Aorta (tissue), 5 donors: ENCODE measurements at regions not wholly inside any gene's neighbourhood (a gene's known extent, or its start where the extent isn't known, plus 50 kb on each side); places are given as distances from the start of the nearest gene placed in this dataset.
A peak's percentile ranks its signal among the peaks of the same experiment; 100 is the strongest.
"Not testable (repeated sequence)": the region's sequence is repeated elsewhere in the genome, so short reads cannot be mapped to it uniquely, and the experiment has no call there.

ENCODE experiments used
- ATAC-seq: fragments of 200-7000 bp; cut with Tn5 transposase; one replicate; pipeline ENCODE4 v1.9.1; 2022; ENCODE audit warnings: moderate library complexity; ENCODE audit not compliant: low FRiP score
- DNase-seq, 2 donors: peaks; one replicate each; pipeline ENCODE4 v3.0.0-alpha.2; 2020
- H3K27ac ChIP-seq, 2 donors: one replicate each; pipeline ENCODE4 v1.5.1; 2013; ENCODE audit warnings: low read length in 2 of 2, mild to moderate bottlenecking in 2 of 2, moderate library complexity in 2 of 2, control low read depth in 1 of 2, inconsistent platforms in 1 of 2, low read depth in 1 of 2
- H3K27me3 ChIP-seq, 2 donors: one replicate each; pipeline ENCODE4 v1.6.1; 2013; ENCODE audit warnings: control low read depth in 1 of 2, low read length in 1 of 2, mild to moderate bottlenecking in 1 of 2, moderate library complexity in 1 of 2; ENCODE audit not compliant: insufficient read depth in 2 of 2, control insufficient read depth in 1 of 2
- H3K36me3 ChIP-seq, 2 donors: one replicate each; pipeline ENCODE4 v1.6.1; 2013; ENCODE audit warnings: control low read depth in 1 of 2, low read length in 1 of 2, mild to moderate bottlenecking in 1 of 2; ENCODE audit not compliant: insufficient read depth in 2 of 2, control insufficient read depth in 1 of 2
- H3K4me1 ChIP-seq, 2 donors: one replicate each; pipeline ENCODE4 v1.6.1; 2013; ENCODE audit warnings: low read length in 2 of 2, control low read depth in 1 of 2, mild to moderate bottlenecking in 1 of 2, moderate library complexity in 1 of 2; ENCODE audit not compliant: insufficient read depth in 2 of 2, control insufficient read depth in 1 of 2
- H3K4me3 ChIP-seq, 2 donors: one replicate each; pipeline ENCODE4 v1.5.1; 2013; ENCODE audit warnings: low read length in 2 of 2, control low read depth in 1 of 2, mild to moderate bottlenecking in 1 of 2
- H3K9me3 ChIP-seq: one replicate; pipeline ENCODE4 v1.6.1; 2013; ENCODE audit warnings: mild to moderate bottlenecking, low read length; ENCODE audit not compliant: control insufficient read depth
- WGBS, 2 donors: extraction: QIAGEN DNeasy Blood & Tissue Kit; methylation state at CpG; one replicate each; pipeline ENCODE4 v1.1.7; 2013; 5-methylcytosine and 5-hydroxymethylcytosine counted together
- intact Hi-C, 2 donors: fragments of 100-400 bp; cut with DNase I; formaldehyde crosslinking; loops; one replicate each; pipeline versions ENCODE4 v1.14.2 to v1.15.0; 2022
- donor health status: healthy with polysubstance abuse.
- donor health status: Bipolar disorder and iron deficiency.
- donor health status: DM: no; HTN: no; CAD: no.
- donor health status: DM: no; HTN: no; CAD: no.
- donor health status: DM: yes; HTN: yes; CAD: no.

- H3K27me3 ChIP-seq: no peaks in the 10 kb centered on the region
- intact Hi-C loops: no loop called here
- H3K9me3 ChIP-seq: no peaks in the 10 kb centered on the region
- ATAC-seq (no peak), DNase-seq (no peak)
- 73 to 85% methylated on average over 2 of the region's 2 CpGs for WGBS, 2 donors
- H3K36me3 ChIP-seq: no peaks in the 10 kb centered on the region
- no peak overlapping the region for H3K4me3 ChIP-seq
- no peaks in the 10 kb centered on the region for H3K4me1 ChIP-seq
- H3K27ac ChIP-seq: no peak overlapping the region
These were observed 451.0 kb upstream of the TRPC7 start for GRCh38 chr5:136816327-136816726.

GRCh38 chr5:136814619-136815378 lies 449.5 kb upstream of the TRPC7 start:
- ATAC-seq (no peak), DNase-seq (no peak)
- 75 to 81% methylated on average over 11 of the region's 11 CpGs for WGBS, 2 donors
- intact Hi-C loops: no loop called here
- Histone ChIP-seq H3K9me3 (no peaks in the 10 kb centered on the region), H3K4me1 (no peaks in the 10 kb centered on the region), H3K36me3 (no peaks in the 10 kb centered on the region), H3K27me3 (no peaks in the 10 kb centered on the region), H3K4me3 (no peak overlapping the region), H3K27ac (no peak overlapping the region)

- H3K27me3 ChIP-seq, H3K4me1 ChIP-seq, H3K9me3 ChIP-seq, H3K4me3 ChIP-seq, H3K36me3 ChIP-seq, H3K27ac ChIP-seq, DNase-seq, ATAC-seq, intact Hi-C loops: not testable (repeated sequence)
- WGBS, 2 donors: 82 to 85% methylated on average over 2 of the region's 2 CpGs
These were observed 446.9 kb upstream of the TRPC7 start for GRCh38 chr5:136812270-136812669.

- no peak overlapping the region for H3K27ac ChIP-seq
- WGBS, 2 donors: 70 to 71% methylated on average over 2 of the region's 2 CpGs
- H3K4me3 ChIP-seq: no peak overlapping the region
- peak; percentile 53 for ATAC-seq
- H3K36me3 ChIP-seq: no peaks in the 10 kb centered on the region
- H3K9me3 ChIP-seq: no peaks in the 10 kb centered on the region
- intact Hi-C loops: no loop called here
- H3K27me3 ChIP-seq: no peaks in the 10 kb centered on the region
- H3K4me1 ChIP-seq: no peaks in the 10 kb centered on the region
- DNase-seq: no peak
These were observed 446.2 kb upstream of the TRPC7 start for GRCh38 chr5:136811551-136811950.

- Histone ChIP-seq H3K27ac (no peak overlapping the region), H3K27me3 (no peaks in the 10 kb centered on the region), H3K36me3 (no peaks in the 10 kb centered on the region), H3K9me3 (no peaks in the 10 kb centered on the region), H3K4me1 (no peaks in the 10 kb centered on the region), H3K4me3 (no peak overlapping the region)
- intact Hi-C loops: no loop called here
- 59 to 68% methylated on average over 3 of the region's 3 CpGs for WGBS, 2 donors
- no peak for DNase-seq
- no peak for ATAC-seq
These were observed 445.7 kb upstream of the TRPC7 start for GRCh38 chr5:136811086-136811485.

GRCh38 chr5:136810261-136810801 lies 445.0 kb upstream of the TRPC7 start:
- 55% methylated on average over 5 of the region's 5 CpGs for WGBS, 2 donors
- Histone ChIP-seq H3K4me3 (no peak overlapping the region), H3K36me3 (no peaks in the 10 kb centered on the region), H3K27me3 (no peaks in the 10 kb centered on the region), H3K27ac (no peak overlapping the region), H3K4me1 (no peaks in the 10 kb centered on the region), H3K9me3 (no peaks in the 10 kb centered on the region)
- intact Hi-C loops: no loop called here
- ATAC-seq: no peak
- no peak for DNase-seq

- Histone ChIP-seq H3K9me3 (no peaks in the 10 kb centered on the region), H3K27me3 (no peaks in the 10 kb centered on the region), H3K4me1 (no peaks in the 10 kb centered on the region), H3K4me3 (no peak overlapping the region), H3K36me3 (no peaks in the 10 kb centered on the region), H3K27ac (no peak overlapping the region)
- ATAC-seq: no peak
- no peak for DNase-seq
- intact Hi-C loops: loop anchor here (10.0 kb wide), 2 partner anchors 415 to 505 kb away; no protein-coding TSS in a partner anchor
- 72 to 74% methylated on average over 1 of the region's 1 CpG for WGBS, 2 donors
These were observed 444.0 kb upstream of the TRPC7 start for GRCh38 chr5:136809382-136809781.

GRCh38 chr5:136808756-136809155 lies 443.4 kb upstream of the TRPC7 start:
- H3K36me3 ChIP-seq: no peaks in the 10 kb centered on the region
- H3K4me1 ChIP-seq: no peaks in the 10 kb centered on the region
- H3K9me3 ChIP-seq: no peaks in the 10 kb centered on the region
- whole genome bisulfite sequencing, 2 donors: 89% methylated on average over 4 of the region's 4 CpGs
- ATAC-seq (no peak), DNase-seq (no peak)
- no peaks in the 10 kb centered on the region for H3K27me3 ChIP-seq
- intact Hi-C loops: loop anchor here (10.0 kb wide), 2 partner anchors 416 to 506 kb away; no protein-coding TSS in a partner anchor
- H3K4me3 ChIP-seq: no peak overlapping the region
- H3K27ac ChIP-seq: no peak overlapping the region

GRCh38 chr5:136805466-136805865 lies 440.1 kb upstream of the TRPC7 start:
- H3K36me3 ChIP-seq: no peaks in the 10 kb centered on the region
- no peaks in the 10 kb centered on the region for H3K27me3 ChIP-seq
- WGBS, 2 donors: 81 to 88% methylated on average over 2 of the region's 2 CpGs
- intact Hi-C loops: loop anchor here (10.0 kb wide), 2 partner anchors 419 to 509 kb away; no protein-coding TSS in a partner anchor
- H3K4me1 ChIP-seq: no peaks in the 10 kb centered on the region
- no peak overlapping the region for H3K27ac ChIP-seq
- H3K4me3 ChIP-seq: no peak overlapping the region
- ATAC-seq (no peak), DNase-seq (no peak)
- no peaks in the 10 kb centered on the region for H3K9me3 ChIP-seq
